WTC11 (cell line): ENCODE measurements at regions not wholly inside any gene's neighbourhood (a gene's known extent, or its start where the extent isn't known, plus 50 kb on each side); places are given as distances from the start of the nearest gene placed in this dataset.

Source experiments
- ATAC-seq: fragments of 200-7000 bp; cut with Tn5 transposase; 2 replicates; pipeline ENCODE4 v1.10.0; 2021; ENCODE audit warnings: mild to moderate bottlenecking, moderate library complexity
- CTCF ChIA-PET: fragments of 300-600 bp; sonication (Branson Sonifier 250); formaldehyde crosslinking; loops from one replicate; lab custom pipeline; 2021; ENCODE audit warnings: antibody characterized with exemption; lab: Charles Lee
- POLR2A ChIA-PET: fragments of 350-600 bp; sonication (Branson Sonifier 250); formaldehyde crosslinking; loops from one replicate; lab custom pipeline; 2021; ENCODE audit warnings: antibody characterized with exemption; lab: Charles Lee
- DNase-seq: peaks from one replicate; pipeline ENCODE4 v3.0.0; 2021; ENCODE audit warnings: low spot score
- H3K27ac Mint-ChIP-seq: 2 replicates; pipeline ENCODE4 v1.8.0; 2021; ENCODE audit warnings: mixed read lengths
- H3K27me3 Mint-ChIP-seq: 2 replicates; pipeline ENCODE4 v1.8.0; 2021; ENCODE audit warnings: low read depth, mild to moderate bottlenecking, moderate library complexity, mixed read lengths
- H3K36me3 Mint-ChIP-seq: 2 replicates; pipeline ENCODE4 v1.8.0; 2021; ENCODE audit warnings: mixed read lengths
- H3K4me1 Mint-ChIP-seq: 2 replicates; pipeline ENCODE4 v1.8.0; 2022; ENCODE audit warnings: mixed read lengths
- H3K4me3 Mint-ChIP-seq: 2 replicates; pipeline ENCODE4 v1.8.0; 2021; ENCODE audit warnings: mild to moderate bottlenecking, moderate library complexity, mixed read lengths
- H3K9me3 Mint-ChIP-seq: 2 replicates; pipeline ENCODE4 v1.8.0; 2021; ENCODE audit warnings: mixed read lengths
- ESRRA ChIP-seq: sonication (generic); formaldehyde crosslinking; IDR thresholded peaks from 2 replicates; pipeline ENCODE4 v1.8.1; 2022; ENCODE audit warnings: mild to moderate bottlenecking, missing genetic modification reagents, borderline replicate concordance
- GABPB1 ChIP-seq: sonication (generic); formaldehyde crosslinking; IDR thresholded peaks from 2 replicates; pipeline ENCODE4 v1.8.1; 2023; ENCODE audit warnings: mild to moderate bottlenecking, missing genetic modification reagents
- GRHL2 ChIP-seq: fragments of 250-450 bp; sonication (Bioruptor Pico); IDR thresholded peaks from 2 replicates; pipeline ENCODE4 v1.8.0; 2022; ENCODE audit warnings: mild to moderate bottlenecking, moderate library complexity; ENCODE audit not compliant: insufficient replicate concordance, severe bottlenecking
- NFE2L1 ChIP-seq: sonication (generic); formaldehyde crosslinking; IDR thresholded peaks from 2 replicates; pipeline ENCODE4 v1.8.1; 2023; ENCODE audit warnings: missing genetic modification reagents
- TP53 ChIP-seq: sonication (generic); formaldehyde crosslinking; IDR thresholded peaks from 2 replicates; pipeline ENCODE4 v1.8.1; 2023; ENCODE audit warnings: mild to moderate bottlenecking, missing genetic modification reagents
- ZNF219 ChIP-seq: sonication (generic); formaldehyde crosslinking; IDR thresholded peaks from 2 replicates; pipeline ENCODE4 v1.8.0; 2023; ENCODE audit warnings: missing genetic modification reagents, mild to moderate bottlenecking, borderline replicate concordance
- ZNF671 ChIP-seq: fragments of 250-450 bp; sonication (Bioruptor Pico); IDR thresholded peaks from 2 replicates; pipeline ENCODE4 v1.8.0; 2021; ENCODE audit warnings: mild to moderate bottlenecking
- TF ChIP-seq, protein P1 (sequence below): sonication (generic); formaldehyde crosslinking; IDR thresholded peaks from 2 replicates; pipeline ENCODE4 v1.8.1; 2022; ENCODE audit warnings: mild to moderate bottlenecking, missing genetic modification reagents, moderate library complexity, borderline replicate concordance
- TF ChIP-seq, protein P2 (sequence below): sonication (generic); formaldehyde crosslinking; IDR thresholded peaks from 2 replicates; pipeline ENCODE4 v1.8.1; 2022; ENCODE audit warnings: missing genetic modification reagents, borderline replicate concordance
- TF ChIP-seq, protein P3 (sequence below): sonication (generic); formaldehyde crosslinking; IDR thresholded peaks from 2 replicates; pipeline ENCODE4 v1.8.0; 2022; ENCODE audit warnings: mild to moderate bottlenecking, missing genetic modification reagents
- TF ChIP-seq, protein P4 (sequence below): fragments of 200-600 bp; IDR thresholded peaks from 2 replicates; pipeline ENCODE4 v1.8.0; 2022; ENCODE audit warnings: antibody characterized with exemption
- TF ChIP-seq, protein P5 (sequence below): fragments of 250-450 bp; sonication (Bioruptor Pico); IDR thresholded peaks from 2 replicates; pipeline ENCODE4 v2.1.2; 2022; ENCODE audit warnings: mild to moderate bottlenecking, moderate library complexity
- TF ChIP-seq, protein P6 (sequence below): sonication (generic); formaldehyde crosslinking; IDR thresholded peaks from 2 replicates; pipeline ENCODE4 v1.8.0; 2022; ENCODE audit warnings: mild to moderate bottlenecking, missing genetic modification reagents
- TF ChIP-seq, protein P7 (sequence below): fragments of 250-450 bp; sonication (Bioruptor Pico); IDR thresholded peaks from 2 replicates; pipeline ENCODE4 v1.8.0; 2021; ENCODE audit warnings: mild to moderate bottlenecking

DNA sequence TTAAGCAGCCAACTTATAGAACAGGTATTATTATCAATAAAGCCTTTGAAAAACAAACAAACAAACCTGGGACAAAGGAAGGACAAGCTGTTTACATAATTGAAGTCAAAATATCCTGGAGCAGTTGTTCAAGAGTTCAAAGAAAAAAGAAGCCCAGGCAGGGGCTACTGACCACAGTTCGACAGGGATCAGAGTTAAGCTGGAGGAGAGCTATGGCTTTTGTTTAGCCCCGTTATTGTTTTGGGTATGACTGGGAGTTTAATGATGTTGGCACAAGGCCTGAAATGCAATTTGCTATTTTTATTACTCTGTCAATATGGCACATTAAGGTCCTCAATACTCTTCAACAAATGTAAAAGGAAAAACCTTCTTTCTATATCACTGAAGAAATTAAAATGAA is 624.4 kb upstream of the KLHL1 start:
- no peak overlapping the region for H3K4me3 Mint-ChIP-seq
- ATAC-seq: no peak
- no peak overlapping the region for H3K27ac Mint-ChIP-seq
- TF ChIP-seq GRHL2 (no peak), ZNF671 (CRISPR knock-in tag) (no peak), NFE2L1 (no peak), ESRRA (CRISPR knock-in tag) (no peak)
- TF ChIP-seq, protein P1, sequence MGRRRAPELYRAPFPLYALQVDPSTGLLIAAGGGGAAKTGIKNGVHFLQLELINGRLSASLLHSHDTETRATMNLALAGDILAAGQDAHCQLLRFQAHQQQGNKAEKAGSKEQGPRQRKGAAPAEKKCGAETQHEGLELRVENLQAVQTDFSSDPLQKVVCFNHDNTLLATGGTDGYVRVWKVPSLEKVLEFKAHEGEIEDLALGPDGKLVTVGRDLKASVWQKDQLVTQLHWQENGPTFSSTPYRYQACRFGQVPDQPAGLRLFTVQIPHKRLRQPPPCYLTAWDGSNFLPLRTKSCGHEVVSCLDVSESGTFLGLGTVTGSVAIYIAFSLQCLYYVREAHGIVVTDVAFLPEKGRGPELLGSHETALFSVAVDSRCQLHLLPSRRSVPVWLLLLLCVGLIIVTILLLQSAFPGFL (CRISPR knock-in tag): no peak
- TF ChIP-seq, protein P2, sequence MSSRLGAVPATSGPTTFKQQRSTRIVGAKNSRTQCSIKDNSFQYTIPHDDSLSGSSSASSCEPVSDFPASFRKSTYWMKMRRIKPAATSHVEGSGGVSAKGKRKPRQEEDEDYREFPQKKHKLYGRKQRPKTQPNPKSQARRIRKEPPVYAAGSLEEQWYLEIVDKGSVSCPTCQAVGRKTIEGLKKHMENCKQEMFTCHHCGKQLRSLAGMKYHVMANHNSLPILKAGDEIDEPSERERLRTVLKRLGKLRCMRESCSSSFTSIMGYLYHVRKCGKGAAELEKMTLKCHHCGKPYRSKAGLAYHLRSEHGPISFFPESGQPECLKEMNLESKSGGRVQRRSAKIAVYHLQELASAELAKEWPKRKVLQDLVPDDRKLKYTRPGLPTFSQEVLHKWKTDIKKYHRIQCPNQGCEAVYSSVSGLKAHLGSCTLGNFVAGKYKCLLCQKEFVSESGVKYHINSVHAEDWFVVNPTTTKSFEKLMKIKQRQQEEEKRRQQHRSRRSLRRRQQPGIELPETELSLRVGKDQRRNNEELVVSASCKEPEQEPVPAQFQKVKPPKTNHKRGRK: no peak
- TF ChIP-seq, protein P3, sequence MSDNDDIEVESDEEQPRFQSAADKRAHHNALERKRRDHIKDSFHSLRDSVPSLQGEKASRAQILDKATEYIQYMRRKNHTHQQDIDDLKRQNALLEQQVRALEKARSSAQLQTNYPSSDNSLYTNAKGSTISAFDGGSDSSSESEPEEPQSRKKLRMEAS (CRISPR knock-in tag): no peak
- TF ChIP-seq, all 79 proteins: peak for 0
- Mint-ChIP-seq H3K9me3 (no peaks in the 10 kb centered on the region), H3K36me3 (no peaks in the 10 kb centered on the region), H3K27me3 (no peaks in the 10 kb centered on the region), H3K4me1 (peaks cover 5% of the 10 kb centered on the region; the same call in 1 of the 2 replicates)
- CTCF ChIA-PET: no interaction called here
- DNase-seq: no peak
- POLR2A ChIA-PET: no interaction called here

DNA sequence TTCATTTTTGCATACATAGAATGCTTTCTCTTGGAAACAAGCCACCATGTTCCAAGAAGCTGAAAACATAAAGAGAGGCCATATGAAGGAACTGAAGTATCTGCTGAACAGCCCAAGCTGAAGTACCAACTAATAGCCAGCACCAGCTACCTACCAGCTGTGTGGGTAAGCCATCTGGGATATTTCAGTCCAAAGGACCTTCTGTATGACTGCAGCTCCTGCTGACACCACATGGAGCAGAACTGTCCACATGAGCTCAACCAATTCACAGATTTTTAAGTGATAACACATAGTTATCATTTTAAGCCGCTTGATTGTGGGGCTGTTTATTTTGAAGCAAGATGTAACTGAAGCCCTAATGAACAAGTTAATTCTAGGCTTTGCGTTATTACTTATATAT is 621.1 kb upstream of the KLHL1 start:
- CTCF ChIA-PET: no interaction called here
- POLR2A ChIA-PET: no interaction called here

More for the DNA sequence above, 621.1 kb upstream of the KLHL1 start:
- H3K27ac Mint-ChIP-seq: no peak overlapping the region
- peaks cover 5% of the 10 kb centered on the region; the same call in 1 of the 2 replicates for H3K4me1 Mint-ChIP-seq
- H3K4me3 Mint-ChIP-seq: no peak overlapping the region
- TF ChIP-seq, protein P4, sequence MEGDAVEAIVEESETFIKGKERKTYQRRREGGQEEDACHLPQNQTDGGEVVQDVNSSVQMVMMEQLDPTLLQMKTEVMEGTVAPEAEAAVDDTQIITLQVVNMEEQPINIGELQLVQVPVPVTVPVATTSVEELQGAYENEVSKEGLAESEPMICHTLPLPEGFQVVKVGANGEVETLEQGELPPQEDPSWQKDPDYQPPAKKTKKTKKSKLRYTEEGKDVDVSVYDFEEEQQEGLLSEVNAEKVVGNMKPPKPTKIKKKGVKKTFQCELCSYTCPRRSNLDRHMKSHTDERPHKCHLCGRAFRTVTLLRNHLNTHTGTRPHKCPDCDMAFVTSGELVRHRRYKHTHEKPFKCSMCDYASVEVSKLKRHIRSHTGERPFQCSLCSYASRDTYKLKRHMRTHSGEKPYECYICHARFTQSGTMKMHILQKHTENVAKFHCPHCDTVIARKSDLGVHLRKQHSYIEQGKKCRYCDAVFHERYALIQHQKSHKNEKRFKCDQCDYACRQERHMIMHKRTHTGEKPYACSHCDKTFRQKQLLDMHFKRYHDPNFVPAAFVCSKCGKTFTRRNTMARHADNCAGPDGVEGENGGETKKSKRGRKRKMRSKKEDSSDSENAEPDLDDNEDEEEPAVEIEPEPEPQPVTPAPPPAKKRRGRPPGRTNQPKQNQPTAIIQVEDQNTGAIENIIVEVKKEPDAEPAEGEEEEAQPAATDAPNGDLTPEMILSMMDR: no peak
- TF ChIP-seq ZNF219 (CRISPR knock-in tag): no peak
- no peak for TF ChIP-seq GABPB1
- TF ChIP-seq, protein P5, sequence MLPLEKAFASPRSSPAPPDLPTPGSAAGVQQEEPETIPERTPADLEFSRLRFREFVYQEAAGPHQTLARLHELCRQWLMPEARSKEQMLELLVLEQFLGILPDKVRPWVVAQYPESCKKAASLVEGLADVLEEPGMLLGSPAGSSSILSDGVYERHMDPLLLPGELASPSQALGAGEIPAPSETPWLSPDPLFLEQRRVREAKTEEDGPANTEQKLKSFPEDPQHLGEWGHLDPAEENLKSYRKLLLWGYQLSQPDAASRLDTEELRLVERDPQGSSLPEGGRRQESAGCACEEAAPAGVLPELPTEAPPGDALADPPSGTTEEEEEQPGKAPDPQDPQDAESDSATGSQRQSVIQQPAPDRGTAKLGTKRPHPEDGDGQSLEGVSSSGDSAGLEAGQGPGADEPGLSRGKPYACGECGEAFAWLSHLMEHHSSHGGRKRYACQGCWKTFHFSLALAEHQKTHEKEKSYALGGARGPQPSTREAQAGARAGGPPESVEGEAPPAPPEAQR: no peak
- no peak for TF ChIP-seq TP53 (CRISPR knock-in tag)
- TF ChIP-seq, protein P6, sequence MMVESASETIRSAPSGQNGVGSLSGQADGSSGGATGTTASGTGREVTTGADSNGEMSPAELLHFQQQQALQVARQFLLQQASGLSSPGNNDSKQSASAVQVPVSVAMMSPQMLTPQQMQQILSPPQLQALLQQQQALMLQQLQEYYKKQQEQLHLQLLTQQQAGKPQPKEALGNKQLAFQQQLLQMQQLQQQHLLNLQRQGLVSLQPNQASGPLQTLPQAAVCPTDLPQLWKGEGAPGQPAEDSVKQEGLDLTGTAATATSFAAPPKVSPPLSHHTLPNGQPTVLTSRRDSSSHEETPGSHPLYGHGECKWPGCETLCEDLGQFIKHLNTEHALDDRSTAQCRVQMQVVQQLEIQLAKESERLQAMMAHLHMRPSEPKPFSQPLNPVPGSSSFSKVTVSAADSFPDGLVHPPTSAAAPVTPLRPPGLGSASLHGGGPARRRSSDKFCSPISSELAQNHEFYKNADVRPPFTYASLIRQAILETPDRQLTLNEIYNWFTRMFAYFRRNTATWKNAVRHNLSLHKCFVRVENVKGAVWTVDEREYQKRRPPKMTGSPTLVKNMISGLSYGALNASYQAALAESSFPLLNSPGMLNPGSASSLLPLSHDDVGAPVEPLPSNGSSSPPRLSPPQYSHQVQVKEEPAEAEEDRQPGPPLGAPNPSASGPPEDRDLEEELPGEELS: no peak
- TF ChIP-seq, protein P7, sequence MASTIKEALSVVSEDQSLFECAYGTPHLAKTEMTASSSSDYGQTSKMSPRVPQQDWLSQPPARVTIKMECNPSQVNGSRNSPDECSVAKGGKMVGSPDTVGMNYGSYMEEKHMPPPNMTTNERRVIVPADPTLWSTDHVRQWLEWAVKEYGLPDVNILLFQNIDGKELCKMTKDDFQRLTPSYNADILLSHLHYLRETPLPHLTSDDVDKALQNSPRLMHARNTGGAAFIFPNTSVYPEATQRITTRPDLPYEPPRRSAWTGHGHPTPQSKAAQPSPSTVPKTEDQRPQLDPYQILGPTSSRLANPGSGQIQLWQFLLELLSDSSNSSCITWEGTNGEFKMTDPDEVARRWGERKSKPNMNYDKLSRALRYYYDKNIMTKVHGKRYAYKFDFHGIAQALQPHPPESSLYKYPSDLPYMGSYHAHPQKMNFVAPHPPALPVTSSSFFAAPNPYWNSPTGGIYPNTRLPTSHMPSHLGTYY (CRISPR knock-in tag): no peak
- TF ChIP-seq, all 79 proteins: peak for 0
- Mint-ChIP-seq H3K9me3 (no peaks in the 10 kb centered on the region), H3K36me3 (no peaks in the 10 kb centered on the region), H3K27me3 (no peaks in the 10 kb centered on the region; the same call in 1 of the 2 replicates)
- DNase-seq: no peak
- 0 out of 2 replicates have a peak, but pooled peaks have one; percentile 36 for ATAC-seq
